Smooth muscle cell (in vitro differentiated cells): ENCODE measurements at regions not wholly inside any gene's neighbourhood (a gene's known extent, or its start where the extent isn't known, plus 50 kb on each side); places are given as distances from the start of the nearest gene placed in this dataset.

ENCODE experiments used
- DNase-seq: peaks from one replicate; lab custom pipeline; 2025; ENCODE audit not compliant: unreplicated experiment; lab: John Stamatoyannopoulos, UW
- H2AFZ ChIP-seq: fragments of 200-600 bp; sonication (generic); 2 replicates; pipeline ENCODE4 v1.6.0; 2016; ENCODE audit warnings: antibody characterized with exemption, low read depth, mild to moderate bottlenecking
- H3F3A ChIP-seq: fragments of 200-600 bp; sonication (generic); 2 replicates; pipeline ENCODE4 v1.6.0; 2017; ENCODE audit warnings: antibody characterized with exemption, low read depth
- H3K27ac ChIP-seq: fragments of 200-600 bp; sonication (generic); 2 replicates; pipeline ENCODE4 v1.5.1; 2016; ENCODE audit warnings: low read depth, mild to moderate bottlenecking
- H3K27me3 ChIP-seq: fragments of 200-600 bp; sonication (generic); 2 replicates; pipeline ENCODE4 v1.6.1; 2016; ENCODE audit warnings: low read depth, mild to moderate bottlenecking
- H3K36me3 ChIP-seq: fragments of 200-600 bp; sonication (generic); 2 replicates; pipeline ENCODE4 v1.5.1; 2016; ENCODE audit warnings: low read depth
- H3K4me1 ChIP-seq: fragments of 200-600 bp; sonication (generic); 2 replicates; pipeline ENCODE4 v1.5.1; 2016; ENCODE audit warnings: low read depth
- H3K4me2 ChIP-seq: fragments of 200-600 bp; sonication (generic); 2 replicates; pipeline ENCODE4 v1.6.0; 2016; ENCODE audit warnings: mild to moderate bottlenecking
- H3K4me3 ChIP-seq: fragments of 200-600 bp; sonication (generic); 2 replicates; pipeline ENCODE4 v1.5.1; 2016; ENCODE audit warnings: mild to moderate bottlenecking
- H3K79me2 ChIP-seq: fragments of 200-600 bp; sonication (generic); 2 replicates; pipeline ENCODE4 v1.6.0; 2016; ENCODE audit warnings: low read depth, mild to moderate bottlenecking
- H3K9ac ChIP-seq: fragments of 200-600 bp; sonication (generic); 2 replicates; pipeline ENCODE4 v1.6.0; 2016; ENCODE audit warnings: low read depth
- H3K9me3 ChIP-seq: fragments of 200-600 bp; sonication (generic); replicated peaks from 2 replicates; pipeline ENCODE4 v1.5.1; 2016; ENCODE audit warnings: low read depth
- H4K20me1 ChIP-seq: fragments of 200-600 bp; sonication (generic); 2 replicates; pipeline ENCODE4 v1.6.0; 2016; ENCODE audit warnings: low read depth
- CTCF ChIP-seq: fragments of 200-600 bp; sonication (generic); IDR thresholded peaks from 2 replicates; pipeline ENCODE4 v1.5.1; 2017; ENCODE audit warnings: borderline replicate concordance, mild to moderate bottlenecking, antibody characterized with exemption; ENCODE audit not compliant: insufficient read depth, poor library complexity, severe bottlenecking
- WGBS: methylation state at CpG from one replicate; pipeline ENCODE4 v1.1.7; 2016; ENCODE audit warnings: low lambda C conversion rate; 5-methylcytosine and 5-hydroxymethylcytosine counted together

DNA sequence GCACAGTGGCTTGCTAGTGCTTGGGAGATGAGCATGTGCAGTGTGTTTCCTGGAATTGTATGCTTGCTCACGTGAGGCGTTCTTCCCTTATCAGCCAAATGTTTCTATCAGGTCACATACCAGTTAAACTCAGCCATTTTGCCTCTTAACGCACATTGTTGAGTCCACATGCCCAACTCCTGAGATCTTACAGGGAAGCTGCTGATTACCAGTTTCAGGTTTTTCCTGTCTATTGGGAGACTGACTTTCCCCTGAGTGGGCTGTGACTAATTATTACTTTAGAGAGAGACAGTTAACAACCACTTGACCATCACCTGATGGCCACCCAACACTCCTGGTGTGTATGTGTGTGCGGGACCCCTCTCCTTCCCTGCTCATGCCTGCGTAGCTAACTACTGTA is 161.3 kb upstream of the PTGFR start:
- DNase-seq, result no peak
- WGBS, result 75% methylated on average over 5 of the region's 5 CpGs
- Histone ChIP-seq H3F3A (no peaks in the 10 kb centered on the region), H4K20me1 (no peaks in the 10 kb centered on the region), H3K36me3 (no peaks in the 10 kb centered on the region), H3K4me3 (no peak overlapping the region), H3K27ac (no peak overlapping the region), H3K9me3 (no peaks in the 10 kb centered on the region), H3K4me1 (no peaks in the 10 kb centered on the region), H3K27me3 (peaks cover 23% of the 10 kb centered on the region), H2AFZ (no peak overlapping the region), H3K4me2 (no peak overlapping the region), H3K9ac (no peak overlapping the region), H3K79me2 (no peaks in the 10 kb centered on the region)
- no peak for TF ChIP-seq CTCF

DNA sequence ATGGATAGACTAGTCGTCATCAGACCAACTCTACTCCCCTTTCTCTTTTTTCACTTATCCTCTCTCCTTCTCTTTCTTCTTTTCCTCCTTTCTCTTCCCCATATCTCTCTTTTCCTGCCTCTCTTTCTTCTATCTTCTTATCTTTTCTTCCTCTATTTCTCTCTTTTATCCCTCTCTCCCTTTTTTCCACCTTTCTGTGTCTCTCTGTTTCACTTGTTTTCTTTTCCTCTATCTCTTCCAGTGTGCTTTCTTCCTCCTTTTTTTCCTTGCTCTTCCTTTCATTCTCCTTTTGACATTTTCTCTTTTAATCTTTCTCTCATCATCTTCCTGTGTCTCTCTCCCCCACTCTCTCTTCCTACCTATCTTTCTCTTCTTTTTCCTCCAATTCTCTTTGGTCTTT is 159.0 kb upstream of the PTGFR start:
- Histone ChIP-seq H3K4me2 (no peak overlapping the region), H3K9me3 (no peaks in the 10 kb centered on the region), H3K79me2 (no peaks in the 10 kb centered on the region), H3K4me1 (no peaks in the 10 kb centered on the region), H3K9ac (no peak overlapping the region), H3F3A (no peaks in the 10 kb centered on the region), H3K36me3 (no peaks in the 10 kb centered on the region), H4K20me1 (no peaks in the 10 kb centered on the region), H3K27ac (no peak overlapping the region), H3K27me3 (peaks cover 14% of the 10 kb centered on the region), H3K4me3 (no peak overlapping the region), H2AFZ (no peak overlapping the region)
- DNase-seq, result no peak
- WGBS, result 67% methylated on average over 1 of the region's 1 CpG
- no peak for TF ChIP-seq CTCF

- WGBS, result 18% methylated on average over 4 of the region's 4 CpGs
- H3K4me2 ChIP-seq, result peak overlapping the region; percentile 24
- no peaks in the 10 kb centered on the region for H3F3A ChIP-seq
- no peak overlapping the region for H3K27ac ChIP-seq
- H3K9me3 ChIP-seq, result no peaks in the 10 kb centered on the region
- peaks cover 14% of the 10 kb centered on the region for H3K27me3 ChIP-seq
- H3K4me1 ChIP-seq, result no peaks in the 10 kb centered on the region
- no peaks in the 10 kb centered on the region for H3K36me3 ChIP-seq
- no peak overlapping the region for H3K4me3 ChIP-seq
- DNase-seq, result no peak
- H2AFZ ChIP-seq, result peak overlapping the region; percentile 43
- H3K79me2 ChIP-seq, result no peaks in the 10 kb centered on the region
- peak; percentile 72 for TF ChIP-seq CTCF
- no peak overlapping the region for H3K9ac ChIP-seq
- no peaks in the 10 kb centered on the region for H4K20me1 ChIP-seq
Observed at GRCh38 chr1:78333502-78333901, 157.3 kb upstream of the PTGFR start.

GRCh38 chr1:78334114-78334513 is 156.7 kb upstream of the PTGFR start:
- H3K4me2 ChIP-seq, result no peak overlapping the region
- no peaks in the 10 kb centered on the region for H3K4me1 ChIP-seq
- peaks cover 14% of the 10 kb centered on the region for H3K27me3 ChIP-seq
- H3K4me3 ChIP-seq, result no peak overlapping the region
- DNase-seq, result no peak
- TF ChIP-seq CTCF, result no peak
- H3F3A ChIP-seq, result no peaks in the 10 kb centered on the region
- no peaks in the 10 kb centered on the region for H3K36me3 ChIP-seq
- H3K9ac ChIP-seq, result no peak overlapping the region
- H4K20me1 ChIP-seq, result no peaks in the 10 kb centered on the region
- H3K9me3 ChIP-seq, result no peaks in the 10 kb centered on the region
- H3K27ac ChIP-seq, result no peak overlapping the region
- H2AFZ ChIP-seq, result no peak overlapping the region
- WGBS, result 59% methylated on average over 2 of the region's 2 CpGs
- H3K79me2 ChIP-seq, result no peaks in the 10 kb centered on the region
